ENCODE measurements at regions not wholly inside any gene's neighbourhood (a gene's known extent, or its start where the extent isn't known, plus 50 kb on each side); places are given as distances from the start of the nearest gene placed in this dataset.

GRCh38 chr6:150539568-150539967 is 60.1 kb upstream of the PLEKHG1 start:
- DNase-seq = no peak

GRCh38 chr6:150541576-150541975 is 58.1 kb upstream of the PLEKHG1 start:
- DNase-seq = no peak

- no peak for DNase-seq
These were observed 56.5 kb upstream of the PLEKHG1 start for GRCh38 chr6:150543178-150543577.

- no peak for DNase-seq
These were observed 54.9 kb upstream of the PLEKHG1 start for GRCh38 chr6:150544793-150545192.

- DNase-seq = no peak
These were observed 53.2 kb upstream of the PLEKHG1 start for GRCh38 chr6:150546457-150546856.

- no peak for DNase-seq
These were observed 52.0 kb upstream of the PLEKHG1 start for GRCh38 chr6:150547502-150548222.

GRCh38 chr6:150548330-150548729 is 51.4 kb upstream of the PLEKHG1 start:
- DNase-seq = no peak

- DNase-seq = no peak
These were observed 50.7 kb upstream of the PLEKHG1 start for GRCh38 chr6:150549007-150549406.

GRCh38 chr6:150549674-150550101 is 50.0 kb upstream of the PLEKHG1 start:
- no peak for DNase-seq

Measured in EL (cell line).